C4-2B (cell line): ENCODE measurements at regions not wholly inside any gene's neighbourhood (a gene's known extent, or its start where the extent isn't known, plus 50 kb on each side); places are given as distances from the start of the nearest gene placed in this dataset.

ENCODE experiments used
- H3K27ac ChIP-seq: fragments of 450-650 bp; 2 replicates; pipeline ENCODE4 v1.5.1; 2017
- ZFX ChIP-seq: fragments of 450-650 bp; IDR thresholded peaks from 2 replicates; pipeline ENCODE4 v1.6.1; 2017
- TF ChIP-seq, protein P1 (sequence below): fragments of 450-650 bp; conservative IDR thresholded peaks from 2 replicates; pipeline ENCODE4 v1.5.1; 2017; ENCODE audit warnings: mild to moderate bottlenecking

DNA sequence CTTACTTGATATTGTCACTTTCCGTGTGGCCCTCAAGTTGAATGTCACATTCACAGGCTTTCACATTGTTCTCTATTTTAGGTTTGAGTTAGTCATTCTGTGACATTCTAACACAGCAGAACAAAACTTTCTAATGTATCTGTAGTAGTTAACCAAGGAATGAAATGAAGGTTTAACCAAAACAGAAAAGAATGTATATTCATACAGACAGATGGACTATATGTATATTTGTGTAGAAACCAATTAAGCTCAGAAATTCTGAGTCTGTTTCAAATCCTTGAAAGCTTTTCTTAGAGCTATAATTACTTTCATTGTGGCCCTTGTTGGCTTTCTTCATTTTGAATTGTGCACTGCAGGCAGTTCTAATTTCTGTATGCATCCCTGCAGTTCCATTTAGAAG is 654.7 kb downstream of the LRRC70 start:
- no peak for TF ChIP-seq ZFX
- TF ChIP-seq, protein P1, sequence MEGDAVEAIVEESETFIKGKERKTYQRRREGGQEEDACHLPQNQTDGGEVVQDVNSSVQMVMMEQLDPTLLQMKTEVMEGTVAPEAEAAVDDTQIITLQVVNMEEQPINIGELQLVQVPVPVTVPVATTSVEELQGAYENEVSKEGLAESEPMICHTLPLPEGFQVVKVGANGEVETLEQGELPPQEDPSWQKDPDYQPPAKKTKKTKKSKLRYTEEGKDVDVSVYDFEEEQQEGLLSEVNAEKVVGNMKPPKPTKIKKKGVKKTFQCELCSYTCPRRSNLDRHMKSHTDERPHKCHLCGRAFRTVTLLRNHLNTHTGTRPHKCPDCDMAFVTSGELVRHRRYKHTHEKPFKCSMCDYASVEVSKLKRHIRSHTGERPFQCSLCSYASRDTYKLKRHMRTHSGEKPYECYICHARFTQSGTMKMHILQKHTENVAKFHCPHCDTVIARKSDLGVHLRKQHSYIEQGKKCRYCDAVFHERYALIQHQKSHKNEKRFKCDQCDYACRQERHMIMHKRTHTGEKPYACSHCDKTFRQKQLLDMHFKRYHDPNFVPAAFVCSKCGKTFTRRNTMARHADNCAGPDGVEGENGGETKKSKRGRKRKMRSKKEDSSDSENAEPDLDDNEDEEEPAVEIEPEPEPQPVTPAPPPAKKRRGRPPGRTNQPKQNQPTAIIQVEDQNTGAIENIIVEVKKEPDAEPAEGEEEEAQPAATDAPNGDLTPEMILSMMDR = no peak
- H3K27ac ChIP-seq = no peak overlapping the region

DNA sequence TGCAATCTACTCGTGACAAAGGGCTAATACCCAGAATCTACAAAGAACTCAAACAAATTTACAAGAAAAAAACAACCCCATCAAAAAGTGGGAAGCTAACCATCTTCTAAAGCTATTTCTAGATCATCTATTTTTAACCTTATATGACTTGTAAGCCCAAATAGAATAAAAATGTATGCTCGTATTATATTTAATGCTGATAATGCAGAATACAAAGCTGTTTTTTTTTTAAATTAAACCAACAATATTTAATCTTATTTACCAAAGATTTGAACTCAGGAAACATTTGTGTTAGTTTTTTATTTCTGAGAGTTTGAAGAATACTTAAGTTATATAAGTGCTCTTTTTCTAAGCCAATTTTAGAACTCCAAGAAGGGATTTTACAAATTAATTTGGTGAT is 652.1 kb downstream of the LRRC70 start:
- TF ChIP-seq, protein P1 = no peak
- no peak for TF ChIP-seq ZFX
- no peak overlapping the region for H3K27ac ChIP-seq

DNA sequence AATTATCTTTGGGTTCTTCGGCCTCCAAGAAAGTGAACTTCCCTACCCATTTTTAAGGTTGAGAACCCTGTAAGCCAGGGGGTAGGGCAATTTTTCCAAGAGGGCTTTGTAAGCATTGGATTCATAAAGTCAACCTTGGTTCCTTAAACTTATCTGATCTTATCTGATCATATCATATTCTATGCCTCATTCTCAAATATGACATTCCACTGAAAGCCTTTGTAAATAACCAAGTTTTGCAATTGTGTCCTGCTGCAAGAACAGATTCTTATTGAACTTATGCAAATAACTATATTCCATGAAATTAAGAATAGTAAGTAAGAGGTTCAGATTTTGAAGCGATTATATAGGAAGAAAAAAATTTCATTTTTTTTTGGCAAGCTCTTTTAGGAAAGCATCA is 649.5 kb downstream of the LRRC70 start:
- no peak for TF ChIP-seq ZFX
- TF ChIP-seq, protein P1 = no peak
- H3K27ac ChIP-seq = no peak overlapping the region

DNA sequence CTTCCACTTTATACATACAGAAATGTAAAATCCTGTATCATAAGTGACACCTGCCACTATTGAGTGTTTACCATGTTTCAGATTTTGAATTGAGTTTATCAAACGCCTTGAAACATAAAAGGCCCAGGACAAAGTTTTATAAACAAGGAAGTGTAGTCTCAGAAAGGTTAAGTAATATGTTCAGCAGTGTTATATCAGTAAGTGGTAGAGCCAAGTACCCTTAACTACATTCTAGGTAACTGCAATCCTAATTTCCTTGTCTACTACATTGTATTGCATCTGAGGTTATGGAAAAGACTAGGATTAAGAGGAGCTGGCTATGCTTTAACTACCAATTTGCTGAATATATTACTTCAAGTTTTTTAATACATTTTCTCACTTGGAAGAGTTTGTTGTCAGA is 641.6 kb downstream of the LRRC70 start:
- TF ChIP-seq, protein P1 = no peak
- TF ChIP-seq ZFX = no peak
- H3K27ac ChIP-seq = no peak overlapping the region

DNA sequence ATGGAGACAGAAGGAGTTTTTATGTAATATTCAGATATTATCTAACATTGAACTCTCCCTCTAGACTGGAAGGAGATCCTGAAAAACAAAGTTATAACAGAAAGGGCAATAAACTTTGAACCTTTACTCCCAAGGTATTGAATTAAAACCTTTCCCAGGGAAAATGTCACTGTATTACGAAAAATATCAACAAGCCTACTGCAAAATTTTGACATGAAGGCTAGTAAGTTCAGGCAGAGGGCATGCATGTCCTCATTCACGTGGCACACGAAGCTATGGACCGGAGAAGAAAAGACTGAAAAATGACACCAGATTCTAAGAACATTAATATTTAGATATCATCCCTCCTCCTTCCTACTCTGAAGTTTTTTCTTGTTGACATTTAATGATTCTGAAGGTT is 638.8 kb downstream of the LRRC70 start:
- TF ChIP-seq, protein P1 = no peak
- no peak for TF ChIP-seq ZFX
- no peak overlapping the region for H3K27ac ChIP-seq

DNA sequence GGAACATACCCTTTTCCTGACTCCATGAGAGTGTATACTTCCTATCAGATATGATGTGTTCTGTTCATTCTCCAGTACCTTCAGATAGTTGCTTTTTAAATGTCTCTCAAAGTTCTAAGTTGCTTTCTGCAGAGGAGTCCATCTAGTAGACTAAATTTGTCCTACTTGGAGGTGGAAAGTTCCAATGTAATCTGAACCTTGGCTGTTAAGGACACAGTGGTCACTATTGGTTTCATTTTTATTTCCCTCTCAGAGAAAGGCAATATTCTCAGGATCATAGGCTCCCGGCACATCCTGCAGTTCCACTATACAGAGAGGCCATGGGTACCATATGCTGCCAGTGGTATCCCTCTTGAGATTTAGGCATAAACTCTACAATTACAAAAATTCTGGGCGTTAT is 634.6 kb downstream of the LRRC70 start:
- no peak for TF ChIP-seq ZFX
- TF ChIP-seq, protein P1 = no peak
- no peak overlapping the region for H3K27ac ChIP-seq

DNA sequence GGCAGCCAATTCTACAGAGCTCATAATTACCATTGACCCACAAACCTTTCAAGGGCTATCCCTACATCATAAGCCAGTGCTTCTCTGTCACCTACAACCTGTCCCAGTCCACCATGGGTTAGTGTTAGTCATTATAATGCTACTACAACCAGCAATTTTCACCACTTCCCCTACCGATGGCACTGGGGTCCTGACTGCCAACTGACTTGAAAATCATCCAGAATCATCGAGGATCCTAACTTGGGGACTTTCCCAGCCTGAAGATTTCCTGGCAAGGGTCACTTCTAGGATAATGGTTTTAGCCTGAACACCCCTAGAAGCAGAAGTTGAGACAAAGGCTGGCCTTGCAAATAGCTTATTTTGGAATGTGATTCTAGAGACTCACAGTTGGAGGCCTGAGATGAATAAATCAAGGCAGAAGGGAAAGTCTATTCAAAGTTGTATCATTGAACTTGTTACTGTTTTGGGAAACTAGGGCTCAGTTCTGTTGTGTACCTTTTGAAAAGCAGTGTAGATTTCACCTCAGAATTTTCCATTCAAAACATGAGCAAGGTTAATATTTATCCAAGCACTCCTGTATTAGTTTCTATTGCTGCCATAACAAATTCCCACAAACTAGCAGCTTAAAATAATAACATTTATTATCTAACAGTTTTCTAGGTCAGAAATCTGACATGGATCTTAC is 633.0 kb downstream of the LRRC70 start:
- TF ChIP-seq ZFX = no peak
- TF ChIP-seq, protein P1 = no peak

More for the DNA sequence above, 633.0 kb downstream of the LRRC70 start:
- no peak overlapping the region for H3K27ac ChIP-seq
